GM23248 (cell line): ENCODE measurements at regions not wholly inside any gene's neighbourhood (a gene's known extent, or its start where the extent isn't known, plus 50 kb on each side); places are given as distances from the start of the nearest gene placed in this dataset.

ENCODE experiments used
- DNase-seq: peaks from one replicate; pipeline ENCODE4 v3.0.0-alpha.2; 2015
- H2AFZ ChIP-seq: fragments of 200-600 bp; sonication (generic); 2 replicates; pipeline ENCODE4 v1.6.1; 2016; ENCODE audit warnings: antibody characterized with exemption
- H3F3A ChIP-seq: fragments of 200-600 bp; sonication (generic); 2 replicates; pipeline ENCODE4 v1.6.1; 2016; ENCODE audit warnings: mild to moderate bottlenecking, antibody characterized with exemption, mixed run types; ENCODE audit not compliant: insufficient read depth
- H3K27ac ChIP-seq: fragments of 200-600 bp; sonication (generic); 2 replicates; pipeline ENCODE4 v1.5.1; 2016; ENCODE audit warnings: mild to moderate bottlenecking
- H3K27me3 ChIP-seq: fragments of 200-600 bp; sonication (generic); replicated peaks from 2 replicates; pipeline ENCODE4 v1.6.1; 2016; ENCODE audit warnings: mild to moderate bottlenecking; ENCODE audit not compliant: insufficient read depth
- H3K36me3 ChIP-seq: fragments of 200-600 bp; sonication (generic); 2 replicates; pipeline ENCODE4 v1.6.1; 2016; ENCODE audit warnings: low read depth, mild to moderate bottlenecking
- H3K4me1 ChIP-seq: fragments of 200-600 bp; sonication (generic); 2 replicates; pipeline ENCODE4 v1.6.1; 2016; ENCODE audit warnings: mild to moderate bottlenecking; ENCODE audit not compliant: insufficient read depth
- H3K4me2 ChIP-seq: fragments of 200-600 bp; sonication (generic); one replicate; pipeline ENCODE4 v1.6.1; 2016; ENCODE audit warnings: mild to moderate bottlenecking; ENCODE audit not compliant: unreplicated experiment
- H3K4me3 ChIP-seq: fragments of 200-600 bp; sonication (generic); 2 replicates; pipeline ENCODE4 v1.5.1; 2016; ENCODE audit warnings: mild to moderate bottlenecking
- H3K79me2 ChIP-seq: fragments of 200-600 bp; sonication (generic); 2 replicates; pipeline ENCODE4 v1.6.1; 2016; ENCODE audit warnings: mild to moderate bottlenecking; ENCODE audit not compliant: insufficient read depth
- H3K9ac ChIP-seq: fragments of 200-600 bp; sonication (generic); 2 replicates; pipeline ENCODE4 v1.6.1; 2016; ENCODE audit warnings: mild to moderate bottlenecking
- H3K9me2 ChIP-seq: fragments of 200-600 bp; sonication (generic); 2 replicates; pipeline ENCODE4 v1.6.1; 2016; ENCODE audit warnings: mixed run types, mild to moderate bottlenecking, moderate library complexity; ENCODE audit not compliant: insufficient read depth
- H3K9me3 ChIP-seq: fragments of 200-600 bp; sonication (generic); one replicate; pipeline ENCODE4 v1.6.1; 2017; ENCODE audit warnings: low read depth
- H4K20me1 ChIP-seq: fragments of 200-600 bp; sonication (generic); 2 replicates; pipeline ENCODE4 v1.6.0; 2016; ENCODE audit not compliant: insufficient read depth
- EZH2 ChIP-seq: fragments of 200-600 bp; sonication (generic); IDR thresholded peaks from 2 replicates; pipeline ENCODE4 v1.6.1; 2018; ENCODE audit warnings: antibody characterized with exemption, mild to moderate bottlenecking; ENCODE audit not compliant: insufficient read depth, poor library complexity, severe bottlenecking
- EZH2phosphoT487 ChIP-seq: fragments of 200-600 bp; sonication (generic); IDR thresholded peaks from 2 replicates; pipeline ENCODE4 v1.6.1; 2018; ENCODE audit warnings: antibody characterized with exemption, moderate library complexity, mild to moderate bottlenecking, low read depth; ENCODE audit not compliant: insufficient read depth
- WGBS, 2 experiments: methylation state at CpG; one replicate each; pipeline ENCODE4 v1.1.6; 2015 to 2017; ENCODE audit warnings: low lambda C conversion rate in 2 of 2, low coverage in 1 of 2; ENCODE audit errors: missing lambda C conversion rate in 2 of 2; 5-methylcytosine and 5-hydroxymethylcytosine counted together
- in situ Hi-C: fragments of 300-500 bp; cut with MboI; formaldehyde crosslinking; loops from 2 replicates; pipeline ENCODE4 v1.15.0; 2020

- Histone ChIP-seq H3K27ac (no peak overlapping the region), H3K9ac (no peak overlapping the region), H2AFZ (no peak overlapping the region), H3F3A (peaks cover 22% of the 10 kb centered on the region; the same call in 1 of the 2 replicates), H3K36me3 (no peaks in the 10 kb centered on the region), H3K9me3 (no peaks in the 10 kb centered on the region), H3K4me1 (0 out of 2 replicates have a peak, but pooled peaks cover 4% of the 10 kb centered on the region), H3K4me3 (no peak overlapping the region), H3K4me2 (no peak overlapping the region), H3K27me3 (peaks cover 16% of the 10 kb centered on the region; the same call in 1 of the 2 replicates), H3K79me2 (no peaks in the 10 kb centered on the region), H4K20me1 (no peaks in the 10 kb centered on the region), H3K9me2 (no peaks in the 10 kb centered on the region)
- 41 to 51% methylated on average over 6 of the region's 6 CpGs for WGBS, 2 experiments
- DNase-seq = no peak
- in situ Hi-C loops = no loop called here
- TF ChIP-seq EZH2phosphoT487 (no peak), EZH2 (no peak)
Observed at GRCh38 chr2:107005853-107006252, 119.9 kb upstream of the ST6GAL2 start.

- Histone ChIP-seq H3K4me1 (0 out of 2 replicates have a peak, but pooled peaks cover 3% of the 10 kb centered on the region), H3K27ac (no peak overlapping the region), H3F3A (peaks cover 16% of the 10 kb centered on the region; the same call in 1 of the 2 replicates), H4K20me1 (no peaks in the 10 kb centered on the region), H2AFZ (no peak overlapping the region), H3K79me2 (no peaks in the 10 kb centered on the region), H3K36me3 (no peaks in the 10 kb centered on the region), H3K4me2 (no peak overlapping the region), H3K4me3 (no peak overlapping the region), H3K27me3 (peaks cover 6% of the 10 kb centered on the region; the same call in 1 of the 2 replicates), H3K9me3 (no peaks in the 10 kb centered on the region), H3K9me2 (no peaks in the 10 kb centered on the region), H3K9ac (no peak overlapping the region)
- TF ChIP-seq EZH2phosphoT487 = no peak
- no peak for TF ChIP-seq EZH2
- 30 to 44% methylated on average over 2 of the region's 2 CpGs for WGBS, 2 experiments
- in situ Hi-C loops = no loop called here
- no peak for DNase-seq
Observed at GRCh38 chr2:107006836-107007235, 120.9 kb upstream of the ST6GAL2 start.

DNA sequence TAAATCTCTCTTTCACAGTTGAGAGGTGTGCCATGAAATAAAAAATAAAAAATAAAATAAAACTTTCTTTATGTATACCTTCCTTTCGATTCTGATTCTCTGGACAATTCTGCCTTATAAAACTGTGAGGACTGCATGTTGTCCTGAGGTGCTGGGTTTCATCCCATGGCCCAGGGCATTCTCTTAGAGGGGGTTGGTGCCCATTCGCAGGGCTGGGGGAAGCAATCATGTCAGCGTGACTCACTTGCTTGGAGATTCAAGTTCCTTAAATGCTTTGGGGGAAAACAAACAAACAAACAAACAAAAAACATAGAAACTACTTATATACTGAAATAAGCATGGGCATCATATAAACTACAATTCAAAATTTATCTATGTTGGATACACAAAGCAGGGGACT lies 122.0 kb upstream of the ST6GAL2 start:
- no peak overlapping the region for H3K9ac ChIP-seq
- H3K4me3 ChIP-seq = no peak overlapping the region
- no peaks in the 10 kb centered on the region for H3K4me1 ChIP-seq
- peaks cover 11% of the 10 kb centered on the region; the same call in 1 of the 2 replicates for H3K27me3 ChIP-seq
- 39 to 61% methylated on average over 3 of the region's 3 CpGs for WGBS, 2 experiments
- no peaks in the 10 kb centered on the region for H3K36me3 ChIP-seq
- no peaks in the 10 kb centered on the region for H4K20me1 ChIP-seq
- no peak for DNase-seq
- no peaks in the 10 kb centered on the region for H3K9me3 ChIP-seq
- H3K4me2 ChIP-seq = no peak overlapping the region
- no peak overlapping the region for H2AFZ ChIP-seq
- H3K27ac ChIP-seq = no peak overlapping the region
- H3F3A ChIP-seq = peaks cover 5% of the 10 kb centered on the region; the same call in 1 of the 2 replicates
- no peaks in the 10 kb centered on the region for H3K9me2 ChIP-seq
- H3K79me2 ChIP-seq = no peaks in the 10 kb centered on the region
- TF ChIP-seq EZH2phosphoT487 = no peak
- no peak for TF ChIP-seq EZH2
- in situ Hi-C loops = no loop called here

GRCh38 chr2:107008843-107009242 lies 122.9 kb upstream of the ST6GAL2 start:
- Histone ChIP-seq H3K36me3 (no peaks in the 10 kb centered on the region), H3F3A (no peaks in the 10 kb centered on the region), H3K9me3 (no peaks in the 10 kb centered on the region), H2AFZ (no peak overlapping the region), H3K79me2 (no peaks in the 10 kb centered on the region), H3K4me1 (no peaks in the 10 kb centered on the region), H3K4me3 (no peak overlapping the region), H4K20me1 (no peaks in the 10 kb centered on the region), H3K9me2 (no peaks in the 10 kb centered on the region), H3K4me2 (no peak overlapping the region), H3K9ac (no peak overlapping the region), H3K27me3 (peaks cover 11% of the 10 kb centered on the region; the same call in 1 of the 2 replicates), H3K27ac (no peak overlapping the region)
- TF ChIP-seq EZH2phosphoT487 (no peak), EZH2 (no peak)
- in situ Hi-C loops = no loop called here
- DNase-seq = no peak
- WGBS, 2 experiments = 25 to 39% methylated on average over 3 of the region's 3 CpGs

DNA sequence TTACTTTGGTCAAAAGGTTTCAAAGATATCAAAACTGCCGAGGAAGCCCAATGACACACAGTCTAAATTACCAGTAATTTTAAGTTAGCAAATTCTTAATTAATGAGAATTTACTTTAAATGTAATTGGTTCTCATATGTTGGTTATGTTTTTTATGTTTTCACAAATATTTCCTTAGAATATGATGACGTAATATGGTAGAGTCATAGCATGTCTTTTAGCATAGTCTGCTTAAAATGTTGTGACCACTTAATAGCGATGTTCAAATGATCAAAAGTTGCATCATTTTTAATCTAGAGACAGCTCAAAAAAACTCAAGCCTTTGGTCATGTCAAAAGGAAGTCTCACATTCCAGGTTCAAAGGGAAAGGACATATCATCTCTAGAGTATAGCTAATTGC lies 123.3 kb upstream of the ST6GAL2 start:
- Histone ChIP-seq H3K4me2 (no peak overlapping the region), H3K36me3 (no peaks in the 10 kb centered on the region), H2AFZ (no peak overlapping the region), H3F3A (no peaks in the 10 kb centered on the region), H3K79me2 (no peaks in the 10 kb centered on the region), H3K27me3 (peaks cover 8% of the 10 kb centered on the region; the same call in 1 of the 2 replicates), H3K4me3 (no peak overlapping the region), H3K27ac (no peak overlapping the region), H3K4me1 (no peaks in the 10 kb centered on the region), H4K20me1 (no peaks in the 10 kb centered on the region), H3K9me2 (no peaks in the 10 kb centered on the region), H3K9me3 (no peaks in the 10 kb centered on the region), H3K9ac (no peak overlapping the region)
- TF ChIP-seq EZH2 (no peak), EZH2phosphoT487 (no peak)
- DNase-seq = no peak
- in situ Hi-C loops = no loop called here
- 64 to 69% methylated on average over 3 of the region's 3 CpGs for WGBS, 2 experiments
